GM23338 (cell line): ENCODE measurements at regions not wholly inside any gene's neighbourhood (a gene's known extent, or its start where the extent isn't known, plus 50 kb on each side); places are given as distances from the start of the nearest gene placed in this dataset.

ENCODE experiments used
- EZH2 ChIP-seq: fragments of 200-600 bp; sonication (generic); IDR thresholded peaks from one replicate; pipeline ENCODE4 v1.8.0; 2017; ENCODE audit warnings: antibody characterized with exemption, mild to moderate bottlenecking, low read depth; ENCODE audit not compliant: unreplicated experiment
- EZH2phosphoT487 ChIP-seq: fragments of 200-600 bp; sonication (generic); IDR thresholded peaks from one replicate; pipeline ENCODE4 v1.8.1; 2018; ENCODE audit warnings: antibody characterized with exemption; ENCODE audit not compliant: unreplicated experiment
- POLR2AphosphoS5 ChIP-seq: IDR thresholded peaks from 2 replicates; pipeline ENCODE4 v1.6.1; 2016; ENCODE audit warnings: antibody characterized with exemption, low read depth
- TF ChIP-seq, protein P1 (sequence below), 2 experiments: fragments of 200-600 bp in 1 of 2; sonication (generic) in 1 of 2; conservative IDR thresholded peaks; 2 replicates each; pipeline versions ENCODE4 v1.5.1 to v1.6.1; 2016 to 2017; ENCODE audit warnings: antibody characterized with exemption in 2 of 2, low read depth in 2 of 2, mild to moderate bottlenecking in 2 of 2, moderate library complexity in 1 of 2

DNA sequence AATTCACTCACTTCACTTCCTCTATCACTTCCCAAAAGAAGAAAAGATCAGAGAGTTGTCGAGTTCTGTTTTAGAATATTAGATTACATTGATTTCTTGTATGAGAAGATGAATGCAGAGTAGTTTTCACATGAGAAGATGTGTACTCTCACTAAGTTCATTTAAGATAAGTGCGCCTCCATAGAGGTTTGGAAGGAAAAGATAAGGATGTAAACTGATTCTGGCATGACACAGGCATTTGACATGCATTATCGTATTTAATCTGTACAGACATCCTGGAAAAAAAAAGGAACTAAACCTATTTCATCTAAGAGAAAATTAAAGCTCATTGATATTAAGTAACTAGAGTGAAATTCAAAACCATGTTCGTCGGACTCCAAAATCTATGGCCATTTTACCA is 152.2 kb upstream of the CRIM1 start:
- TF ChIP-seq, protein P1, sequence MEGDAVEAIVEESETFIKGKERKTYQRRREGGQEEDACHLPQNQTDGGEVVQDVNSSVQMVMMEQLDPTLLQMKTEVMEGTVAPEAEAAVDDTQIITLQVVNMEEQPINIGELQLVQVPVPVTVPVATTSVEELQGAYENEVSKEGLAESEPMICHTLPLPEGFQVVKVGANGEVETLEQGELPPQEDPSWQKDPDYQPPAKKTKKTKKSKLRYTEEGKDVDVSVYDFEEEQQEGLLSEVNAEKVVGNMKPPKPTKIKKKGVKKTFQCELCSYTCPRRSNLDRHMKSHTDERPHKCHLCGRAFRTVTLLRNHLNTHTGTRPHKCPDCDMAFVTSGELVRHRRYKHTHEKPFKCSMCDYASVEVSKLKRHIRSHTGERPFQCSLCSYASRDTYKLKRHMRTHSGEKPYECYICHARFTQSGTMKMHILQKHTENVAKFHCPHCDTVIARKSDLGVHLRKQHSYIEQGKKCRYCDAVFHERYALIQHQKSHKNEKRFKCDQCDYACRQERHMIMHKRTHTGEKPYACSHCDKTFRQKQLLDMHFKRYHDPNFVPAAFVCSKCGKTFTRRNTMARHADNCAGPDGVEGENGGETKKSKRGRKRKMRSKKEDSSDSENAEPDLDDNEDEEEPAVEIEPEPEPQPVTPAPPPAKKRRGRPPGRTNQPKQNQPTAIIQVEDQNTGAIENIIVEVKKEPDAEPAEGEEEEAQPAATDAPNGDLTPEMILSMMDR (conservative IDR thresholded peaks at IDR 0.05; ENCODE audit: low read depth in 2 of 2), result no peak
- TF ChIP-seq EZH2 (no peak), POLR2AphosphoS5 (no peak), EZH2phosphoT487 (no peak)
